Upper lobe of right lung (tissue), 1 donor: ENCODE measurements at regions not wholly inside any gene's neighbourhood (a gene's known extent, or its start where the extent isn't known, plus 50 kb on each side); places are given as distances from the start of the nearest gene placed in this dataset.
"Not testable (repeated sequence)": the region's sequence is repeated elsewhere in the genome, so short reads cannot be mapped to it uniquely, and the experiment has no call there.

Source experiments
- ATAC-seq: fragments of 200-7000 bp; cut with Tn5 transposase; one replicate; pipeline ENCODE4 v1.9.1; 2020; ENCODE audit warnings: mild to moderate bottlenecking, moderate library complexity
- DNase-seq: peaks from one replicate; pipeline ENCODE4 v3.0.0-alpha.2; 2020
- H3K27ac ChIP-seq: fragments of 200-600 bp; one replicate; pipeline ENCODE4 v1.8.0; 2022
- H3K27me3 ChIP-seq: fragments of 200-600 bp; one replicate; pipeline ENCODE4 v1.8.0; 2022; ENCODE audit warnings: mild to moderate bottlenecking
- H3K36me3 ChIP-seq: fragments of 200-600 bp; one replicate; pipeline ENCODE4 v1.8.0; 2022
- H3K4me1 ChIP-seq: fragments of 200-600 bp; one replicate; pipeline ENCODE4 v1.8.0; 2022
- H3K4me3 ChIP-seq: fragments of 200-600 bp; one replicate; pipeline ENCODE4 v1.8.0; 2022; ENCODE audit warnings: mild to moderate bottlenecking
- H3K9me3 ChIP-seq: fragments of 200-600 bp; one replicate; pipeline ENCODE4 v1.8.0; 2022
- CTCF ChIP-seq: fragments of 200-600 bp; IDR thresholded peaks from one replicate; pipeline ENCODE4 v1.8.0; 2022; ENCODE audit warnings: antibody characterized with exemption
- intact Hi-C: fragments of 100-400 bp; cut with DNase I; formaldehyde crosslinking; loops from one replicate; pipeline ENCODE4 v1.11.0; 2022
- donor health status: DM: no; HTN: yes; CAD: no; lungs with severe emphysema.

DNA sequence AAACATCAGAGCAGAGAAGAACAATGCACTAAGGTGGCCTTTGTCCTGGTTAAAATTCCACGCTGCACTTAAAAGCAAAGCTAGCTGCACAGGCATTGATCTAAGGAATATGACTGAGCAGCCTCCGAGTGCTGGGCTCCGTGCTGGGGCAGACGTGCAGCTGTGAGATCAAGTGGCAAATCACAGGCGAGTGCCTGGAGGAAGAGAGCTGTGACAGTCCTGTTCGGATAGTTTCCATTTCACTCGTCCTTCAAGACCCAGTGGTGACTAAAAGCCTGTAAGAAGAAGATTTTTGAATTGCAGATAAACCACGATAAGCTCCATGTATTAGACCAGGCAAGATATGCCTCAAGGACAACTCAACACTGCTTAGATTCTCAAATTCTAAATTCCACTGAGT is 247.9 kb downstream of the ANKRD60 start:
- Histone ChIP-seq H3K27ac (no peak overlapping the region), H3K4me1 (no peaks in the 10 kb centered on the region), H3K9me3 (no peaks in the 10 kb centered on the region), H3K27me3 (no peaks in the 10 kb centered on the region), H3K36me3 (no peaks in the 10 kb centered on the region), H3K4me3 (no peak overlapping the region)
- TF ChIP-seq CTCF: no peak
- no peak for DNase-seq
- no peak for ATAC-seq
- intact Hi-C loops: no loop called here

DNA sequence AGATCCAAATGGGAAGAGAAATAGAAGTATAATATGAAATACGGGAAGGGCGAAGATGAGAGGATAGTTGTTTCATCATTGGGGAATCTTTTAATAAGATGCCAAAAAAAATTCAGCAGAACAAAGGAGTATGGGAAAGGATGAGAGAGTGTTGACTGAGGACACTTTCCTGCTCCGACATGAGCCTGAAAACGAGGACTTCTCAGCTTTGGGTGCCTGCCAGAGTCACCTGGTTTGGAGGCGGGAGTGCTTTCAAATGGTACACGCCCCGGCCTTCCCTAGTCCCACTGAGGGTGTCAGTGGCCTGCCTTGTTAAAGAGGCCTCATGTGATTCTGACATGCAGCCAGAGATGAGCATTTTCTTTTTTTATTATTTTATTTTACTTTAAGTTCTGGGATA is 250.9 kb downstream of the ANKRD60 start:
- DNase-seq (no peak), ATAC-seq (no peak)
- no peak overlapping the region for H3K27ac ChIP-seq
- no peaks in the 10 kb centered on the region for H3K27me3 ChIP-seq
- no peaks in the 10 kb centered on the region for H3K36me3 ChIP-seq
- TF ChIP-seq CTCF: no peak
- H3K9me3 ChIP-seq: no peaks in the 10 kb centered on the region
- intact Hi-C loops: no loop called here
- no peaks in the 10 kb centered on the region for H3K4me1 ChIP-seq
- no peak overlapping the region for H3K4me3 ChIP-seq

DNA sequence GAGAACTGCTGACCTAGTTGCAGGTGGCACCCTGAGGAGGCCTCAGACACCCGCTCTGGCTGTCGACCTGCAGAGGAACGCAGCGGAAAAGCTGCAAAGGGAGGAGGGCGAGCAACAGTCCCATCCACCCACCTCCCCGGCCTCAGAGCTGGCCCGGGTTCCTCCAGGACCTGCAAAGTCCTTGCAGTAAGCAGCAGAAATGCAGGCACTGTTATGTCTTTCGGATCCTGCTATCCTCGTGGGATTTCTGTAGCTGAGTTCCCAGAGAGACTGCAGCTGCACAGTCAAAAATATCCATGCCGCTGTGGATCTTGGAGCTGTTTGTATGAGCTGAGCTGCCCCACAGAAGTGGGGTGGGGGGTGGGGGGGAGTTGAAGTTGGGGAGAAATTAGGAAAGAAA is 251.3 kb downstream of the ANKRD60 start:
- H3K4me1 ChIP-seq: no peaks in the 10 kb centered on the region
- H3K4me3 ChIP-seq: no peak overlapping the region
- ATAC-seq (no peak), DNase-seq (no peak)
- no peak for TF ChIP-seq CTCF
- H3K9me3 ChIP-seq: no peaks in the 10 kb centered on the region
- intact Hi-C loops: no loop called here
- H3K27ac ChIP-seq: no peak overlapping the region
- H3K27me3 ChIP-seq: no peaks in the 10 kb centered on the region
- no peaks in the 10 kb centered on the region for H3K36me3 ChIP-seq

- no peaks in the 10 kb centered on the region for H3K4me1 ChIP-seq
- no peak for DNase-seq
- intact Hi-C loops: no loop called here
These were observed 253.6 kb downstream of the ANKRD60 start for GRCh38 chr20:57974863-57975262.

DNA sequence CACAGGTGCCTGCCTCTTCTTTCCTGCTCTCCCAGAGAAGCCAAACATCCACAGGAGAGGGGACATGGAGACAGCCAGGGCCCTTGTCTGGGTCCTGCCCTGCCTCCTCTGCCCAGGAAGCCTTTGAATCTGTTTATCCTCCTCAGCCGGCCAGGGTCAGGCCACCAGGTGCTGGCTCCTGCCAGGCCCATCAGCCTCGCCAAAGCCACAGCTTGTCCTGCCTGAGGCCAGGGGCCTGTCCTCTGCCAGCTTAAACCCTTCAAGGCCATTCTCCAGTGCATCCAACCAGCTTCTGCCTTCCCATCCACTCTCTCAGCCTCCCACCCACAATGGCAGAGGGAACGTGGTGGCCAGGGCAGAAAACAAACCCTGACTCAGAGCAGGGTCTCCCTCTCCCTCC is 254.6 kb downstream of the ANKRD60 start:
- intact Hi-C loops: no loop called here
- TF ChIP-seq CTCF: no peak
- DNase-seq: no peak

More at GRCh38 chr20:57974863-57975262, 253.6 kb downstream of the ANKRD60 start:
- Histone ChIP-seq H3K36me3 (no peaks in the 10 kb centered on the region), H3K27ac (no peak overlapping the region), H3K27me3 (no peaks in the 10 kb centered on the region), H3K4me3 (no peak overlapping the region), H3K9me3 (no peaks in the 10 kb centered on the region)
- no peak for TF ChIP-seq CTCF
- ATAC-seq: no peak

GRCh38 chr20:57971583-57971982 is 256.9 kb downstream of the ANKRD60 start:
- H3K9me3 ChIP-seq, ATAC-seq, H3K4me3 ChIP-seq, H3K36me3 ChIP-seq, H3K4me1 ChIP-seq, H3K27ac ChIP-seq, H3K27me3 ChIP-seq, DNase-seq, intact Hi-C loops: not testable (repeated sequence)

More for the DNA sequence above, 254.6 kb downstream of the ANKRD60 start:
- H3K36me3 ChIP-seq: no peaks in the 10 kb centered on the region
- H3K4me1 ChIP-seq: no peaks in the 10 kb centered on the region
- ATAC-seq: no peak
- H3K27me3 ChIP-seq: no peaks in the 10 kb centered on the region
- no peaks in the 10 kb centered on the region for H3K9me3 ChIP-seq
- H3K4me3 ChIP-seq: no peak overlapping the region
- no peak overlapping the region for H3K27ac ChIP-seq
